DMS 273 (cell line): ENCODE measurements at regions not wholly inside any gene's neighbourhood (a gene's known extent, or its start where the extent isn't known, plus 50 kb on each side); places are given as distances from the start of the nearest gene placed in this dataset.
"Not testable (repeated sequence)": the region's sequence is repeated elsewhere in the genome, so short reads cannot be mapped to it uniquely, and the experiment has no call there.

Source experiments
- DNase-seq: peaks from one replicate; lab custom pipeline; 2025; ENCODE audit not compliant: unreplicated experiment; lab: John Stamatoyannopoulos, UW

DNA sequence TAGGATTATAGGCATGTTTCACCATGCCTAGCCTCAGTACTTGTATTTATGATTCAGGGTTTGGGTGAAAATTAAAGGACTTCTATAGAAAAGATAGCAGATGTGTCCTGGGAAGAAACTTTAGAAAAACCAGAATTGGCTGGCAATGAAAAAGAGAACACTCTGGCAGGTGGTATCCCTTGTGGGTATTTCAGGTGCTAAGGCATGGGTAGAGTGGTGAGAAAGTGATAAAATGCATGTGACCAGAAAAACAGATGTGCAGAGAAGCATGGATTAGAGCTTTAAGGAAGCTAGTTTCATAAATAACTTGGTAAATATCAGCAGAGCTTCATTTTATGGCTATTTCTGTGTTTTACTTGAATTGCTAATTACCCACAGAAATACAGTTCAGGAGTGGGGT lies 622.2 kb downstream of the DOK5 start:
- no peak for DNase-seq

- no peak for DNase-seq
These were observed 620.5 kb downstream of the DOK5 start for GRCh38 chr20:55095745-55096400.

GRCh38 chr20:55094353-55094861 lies 619.0 kb downstream of the DOK5 start:
- DNase-seq: no peak

DNA sequence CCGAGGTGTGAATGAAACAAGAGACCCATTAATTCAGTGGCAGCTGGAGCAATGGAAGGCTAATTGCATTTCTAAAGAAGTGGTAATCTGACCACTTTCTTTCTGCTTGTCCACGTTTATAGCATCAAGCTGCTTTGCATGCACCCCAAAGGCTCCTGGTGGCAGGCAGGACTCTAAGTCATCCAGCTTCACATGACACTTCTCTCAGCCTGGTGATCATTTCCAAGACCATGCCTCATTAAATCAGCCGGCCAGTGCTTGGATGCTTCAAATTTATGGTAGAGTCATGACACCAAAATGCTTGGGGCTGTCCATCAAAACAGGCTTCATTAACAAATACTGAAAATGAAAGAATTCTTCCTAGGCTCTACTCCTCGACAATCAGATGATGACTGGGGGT lies 614.9 kb downstream of the DOK5 start:
- DNase-seq: no peak

- DNase-seq: no peak
These were observed 611.0 kb downstream of the DOK5 start for GRCh38 chr20:55086421-55086820.

- DNase-seq: no peak
These were observed 604.5 kb downstream of the DOK5 start for GRCh38 chr20:55079917-55080316.

GRCh38 chr20:55074266-55074840 lies 599.0 kb downstream of the DOK5 start:
- DNase-seq: not testable (repeated sequence)

GRCh38 chr20:55070001-55070400 lies 594.6 kb downstream of the DOK5 start:
- no peak for DNase-seq

- no peak for DNase-seq
These were observed 591.9 kb downstream of the DOK5 start for GRCh38 chr20:55067158-55067825.

DNA sequence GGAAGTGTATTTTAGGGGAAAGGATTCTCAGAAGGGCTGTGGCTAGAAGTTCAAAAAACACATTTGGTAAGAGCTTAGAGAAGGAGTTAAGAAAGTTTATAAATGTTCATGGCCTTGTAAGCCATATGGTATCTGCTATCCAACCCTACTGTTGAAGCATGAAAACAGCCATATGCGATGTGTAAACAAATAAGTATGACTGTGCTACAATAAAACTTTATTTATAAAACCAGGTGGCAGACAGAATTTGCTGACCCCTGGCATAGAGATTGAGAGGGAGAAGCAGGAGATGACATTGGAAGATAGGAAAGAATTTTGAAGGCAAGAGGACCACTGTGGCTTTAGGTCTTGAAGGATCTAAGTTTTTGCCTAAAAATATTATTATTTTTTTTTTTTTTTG lies 583.5 kb downstream of the DOK5 start:
- DNase-seq: no peak

- DNase-seq: no peak
These were observed 582.5 kb downstream of the DOK5 start for GRCh38 chr20:55057779-55058415.

- DNase-seq: no peak
These were observed 579.1 kb downstream of the DOK5 start for GRCh38 chr20:55054453-55054852.

DNA sequence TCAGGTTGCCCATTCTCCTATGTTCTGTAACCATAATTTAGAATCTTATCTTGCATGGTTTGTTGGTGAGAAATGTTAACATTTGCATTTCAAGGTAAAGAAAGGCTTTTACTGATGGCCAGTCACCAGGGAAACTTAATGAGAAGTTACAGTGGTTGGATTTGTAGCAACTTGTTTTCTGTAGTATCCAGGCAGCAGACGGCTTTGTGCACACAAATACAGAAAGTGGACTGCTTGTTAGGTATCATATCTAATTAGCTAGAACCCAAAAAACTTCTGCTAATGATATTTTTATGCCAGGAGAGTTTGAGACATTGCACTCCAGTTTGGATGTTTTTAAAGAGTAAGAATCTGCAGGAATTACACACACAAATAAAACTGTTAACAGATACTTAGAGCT lies 578.0 kb downstream of the DOK5 start:
- no peak for DNase-seq

GRCh38 chr20:55052459-55052858 lies 577.1 kb downstream of the DOK5 start:
- no peak for DNase-seq

GRCh38 chr20:55038684-55039083 lies 563.3 kb downstream of the DOK5 start:
- no peak for DNase-seq

DNA sequence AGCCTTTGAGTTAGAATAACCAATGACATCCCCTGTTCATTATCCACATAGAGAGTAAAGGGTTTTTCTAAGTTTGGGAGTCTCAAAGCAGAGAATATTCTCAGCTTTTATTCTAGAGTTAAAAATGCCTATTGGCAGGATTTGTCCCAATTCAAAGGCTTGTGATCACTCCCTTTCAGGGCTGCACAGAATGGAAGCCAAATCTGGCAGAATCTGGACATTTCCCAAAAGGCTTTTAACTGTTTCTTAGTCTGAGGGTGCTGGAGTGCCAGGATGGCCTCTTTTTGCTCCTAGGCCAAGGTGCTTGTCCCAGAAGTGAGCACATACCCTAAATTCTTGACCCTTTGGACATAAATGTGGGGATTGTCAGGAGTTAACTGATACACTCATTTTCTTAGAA lies 556.6 kb downstream of the DOK5 start:
- no peak for DNase-seq

DNA sequence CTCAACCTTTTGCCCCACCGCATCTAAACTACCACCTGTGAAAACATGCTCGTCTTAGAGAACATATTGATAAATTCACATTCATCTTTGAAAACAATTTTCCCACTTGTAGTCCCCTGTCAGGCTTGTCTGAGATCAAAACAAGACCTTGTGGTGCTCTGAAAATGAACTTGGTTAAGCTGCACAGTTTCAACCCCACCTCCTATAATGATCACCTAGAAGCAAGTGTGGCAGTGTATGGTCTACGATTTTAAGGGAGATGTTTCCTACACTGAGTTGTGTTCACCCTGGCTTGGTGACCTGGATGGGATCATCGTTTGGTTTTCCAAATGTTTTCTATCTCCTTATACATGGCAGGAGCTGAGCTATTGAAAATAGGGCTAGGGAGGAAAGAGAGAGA lies 539.4 kb downstream of the DOK5 start:
- DNase-seq: no peak

DNA sequence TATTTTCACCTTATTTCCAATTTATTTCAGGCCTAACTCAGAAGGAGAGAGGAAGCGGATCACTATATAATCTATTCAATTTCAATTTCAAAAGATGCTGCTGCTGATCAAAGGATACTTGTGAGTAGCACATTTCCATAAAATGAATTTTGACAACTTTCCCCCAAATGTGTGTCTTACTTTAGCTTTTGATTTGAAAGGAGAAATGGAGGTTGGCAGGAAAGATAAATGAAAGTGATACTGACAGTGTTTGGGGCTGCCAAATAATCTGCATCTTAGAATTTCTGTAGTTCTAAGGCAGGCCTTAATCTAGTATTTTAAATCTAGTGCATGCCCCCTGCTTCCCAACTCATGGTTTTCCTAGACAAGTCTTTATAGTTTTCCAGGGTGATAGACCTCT lies 535.4 kb downstream of the DOK5 start:
- no peak for DNase-seq

DNA sequence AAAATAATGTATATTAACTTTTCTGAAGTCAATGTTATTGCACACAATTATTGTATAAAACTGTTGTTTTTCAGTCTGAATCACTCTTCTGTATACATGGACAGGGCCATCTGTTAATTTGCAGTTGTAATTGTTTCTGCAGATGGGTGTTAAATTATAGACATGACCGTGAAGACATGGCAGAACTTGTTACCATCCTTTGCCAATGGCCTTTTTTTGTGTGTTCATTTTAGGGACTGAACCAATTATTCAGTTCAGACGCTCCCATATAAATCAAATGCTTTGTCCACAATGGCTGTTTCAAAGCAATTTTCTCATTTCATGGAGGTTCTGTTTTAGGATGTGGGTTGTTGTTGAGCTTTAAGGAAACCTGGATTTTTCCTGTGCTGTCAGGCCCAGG lies 533.7 kb downstream of the DOK5 start:
- DNase-seq: no peak

DNA sequence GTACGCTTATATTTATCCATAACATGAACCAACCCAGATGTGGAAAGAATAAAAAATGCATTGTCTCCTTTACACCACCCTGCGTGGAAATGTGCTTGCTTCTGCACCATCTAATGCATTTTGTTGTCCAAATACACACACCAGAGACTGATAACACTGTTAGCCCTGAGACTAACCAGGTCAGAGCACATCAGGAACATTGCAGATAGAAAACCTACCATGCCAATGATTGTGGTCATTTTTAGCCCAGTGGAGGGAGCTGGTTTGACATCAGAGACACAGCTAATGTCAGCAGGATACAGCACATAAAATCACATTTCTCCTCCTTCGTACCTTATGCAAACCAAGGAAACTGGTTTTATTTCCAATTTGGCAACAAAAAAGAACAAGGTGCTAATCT lies 528.7 kb downstream of the DOK5 start:
- no peak for DNase-seq

GRCh38 chr20:54995553-54995952 lies 520.2 kb downstream of the DOK5 start:
- DNase-seq: no peak

- no peak for DNase-seq
These were observed 519.6 kb downstream of the DOK5 start for GRCh38 chr20:54995011-54995410.
